ENCODE measurements at regions not wholly inside any gene's neighbourhood (a gene's known extent, or its start where the extent isn't known, plus 50 kb on each side); places are given as distances from the start of the nearest gene placed in this dataset.

DNA sequence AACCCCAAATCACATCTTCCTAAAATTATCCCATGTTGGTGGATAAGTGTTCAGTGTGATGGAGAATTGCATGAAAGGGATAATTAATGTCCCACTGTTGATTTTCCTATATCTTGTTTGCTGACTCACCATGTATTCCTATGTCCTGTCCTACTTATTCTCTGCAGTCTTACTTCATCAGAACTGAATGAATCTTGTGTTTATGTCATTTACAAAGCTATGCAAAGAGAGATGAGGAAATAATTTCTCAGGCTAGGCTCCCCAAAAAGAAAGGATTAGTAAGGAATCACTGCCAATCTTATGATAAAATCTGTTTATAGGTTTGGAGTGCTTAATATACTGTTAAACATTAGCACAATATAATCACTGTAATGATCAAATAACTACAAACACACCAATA is 360.8 kb downstream of the CRPPA start:
- BruUV-seq (replicated peaks): no TSS peak
- Histone ChIP-seq H3K27ac (ENCODE audit: low read length) (no peak overlapping the region), H3K27me3 (ENCODE audit: control insufficient read depth, insufficient read depth, low read length) (no peaks in the 10 kb centered on the region), H3K36me3 (ENCODE audit: control insufficient read depth, insufficient read depth, low read length) (no peaks in the 10 kb centered on the region), H3K4me3 (ENCODE audit: low read depth in 2 of 2, low read length in 2 of 2) (no peak overlapping the region), H3K4me1 (ENCODE audit: control insufficient read depth, insufficient read depth, low read length) (no peaks in the 10 kb centered on the region), H3K9me3 (ENCODE audit: control insufficient read depth, insufficient read depth, low read depth, low read length) (no peaks in the 10 kb centered on the region)
- in situ Hi-C loops (cut with HindIII; ENCODE audit: low pct_unique_long_range_greater_than_20kb, low sequenced_read_pairs): no loop called here
- CTCF ChIA-PET: no interaction called here
- intact Hi-C loops (cut with micrococcal nuclease; ENCODE audit: unreplicated experiment): no loop called here
- DNase-seq (ENCODE audit: low read depth, low spot score) (no peak), ATAC-seq (no peak)
- POLR2A ChIA-PET: no interaction called here
- TF ChIP-seq POLR2AphosphoS5 (IDR thresholded peaks at IDR 0.05; ENCODE audit: low read depth, low read length) (no peak), TCF7L2 (IDR thresholded peaks at IDR 0.05; ENCODE audit: low read depth, low read length) (no peak), SIN3A (IDR thresholded peaks at IDR 0.05; ENCODE audit: borderline replicate concordance, insufficient read depth, low read depth, low read length) (no peak)
- TF ChIP-seq, protein P1, sequence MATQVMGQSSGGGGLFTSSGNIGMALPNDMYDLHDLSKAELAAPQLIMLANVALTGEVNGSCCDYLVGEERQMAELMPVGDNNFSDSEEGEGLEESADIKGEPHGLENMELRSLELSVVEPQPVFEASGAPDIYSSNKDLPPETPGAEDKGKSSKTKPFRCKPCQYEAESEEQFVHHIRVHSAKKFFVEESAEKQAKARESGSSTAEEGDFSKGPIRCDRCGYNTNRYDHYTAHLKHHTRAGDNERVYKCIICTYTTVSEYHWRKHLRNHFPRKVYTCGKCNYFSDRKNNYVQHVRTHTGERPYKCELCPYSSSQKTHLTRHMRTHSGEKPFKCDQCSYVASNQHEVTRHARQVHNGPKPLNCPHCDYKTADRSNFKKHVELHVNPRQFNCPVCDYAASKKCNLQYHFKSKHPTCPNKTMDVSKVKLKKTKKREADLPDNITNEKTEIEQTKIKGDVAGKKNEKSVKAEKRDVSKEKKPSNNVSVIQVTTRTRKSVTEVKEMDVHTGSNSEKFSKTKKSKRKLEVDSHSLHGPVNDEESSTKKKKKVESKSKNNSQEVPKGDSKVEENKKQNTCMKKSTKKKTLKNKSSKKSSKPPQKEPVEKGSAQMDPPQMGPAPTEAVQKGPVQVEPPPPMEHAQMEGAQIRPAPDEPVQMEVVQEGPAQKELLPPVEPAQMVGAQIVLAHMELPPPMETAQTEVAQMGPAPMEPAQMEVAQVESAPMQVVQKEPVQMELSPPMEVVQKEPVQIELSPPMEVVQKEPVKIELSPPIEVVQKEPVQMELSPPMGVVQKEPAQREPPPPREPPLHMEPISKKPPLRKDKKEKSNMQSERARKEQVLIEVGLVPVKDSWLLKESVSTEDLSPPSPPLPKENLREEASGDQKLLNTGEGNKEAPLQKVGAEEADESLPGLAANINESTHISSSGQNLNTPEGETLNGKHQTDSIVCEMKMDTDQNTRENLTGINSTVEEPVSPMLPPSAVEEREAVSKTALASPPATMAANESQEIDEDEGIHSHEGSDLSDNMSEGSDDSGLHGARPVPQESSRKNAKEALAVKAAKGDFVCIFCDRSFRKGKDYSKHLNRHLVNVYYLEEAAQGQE (IDR thresholded peaks at IDR 0.05; ENCODE audit: insufficient read depth in 1 of 2, low read depth in 2 of 2, low read length in 1 of 2): no peak
- TF ChIP-seq, protein P2, sequence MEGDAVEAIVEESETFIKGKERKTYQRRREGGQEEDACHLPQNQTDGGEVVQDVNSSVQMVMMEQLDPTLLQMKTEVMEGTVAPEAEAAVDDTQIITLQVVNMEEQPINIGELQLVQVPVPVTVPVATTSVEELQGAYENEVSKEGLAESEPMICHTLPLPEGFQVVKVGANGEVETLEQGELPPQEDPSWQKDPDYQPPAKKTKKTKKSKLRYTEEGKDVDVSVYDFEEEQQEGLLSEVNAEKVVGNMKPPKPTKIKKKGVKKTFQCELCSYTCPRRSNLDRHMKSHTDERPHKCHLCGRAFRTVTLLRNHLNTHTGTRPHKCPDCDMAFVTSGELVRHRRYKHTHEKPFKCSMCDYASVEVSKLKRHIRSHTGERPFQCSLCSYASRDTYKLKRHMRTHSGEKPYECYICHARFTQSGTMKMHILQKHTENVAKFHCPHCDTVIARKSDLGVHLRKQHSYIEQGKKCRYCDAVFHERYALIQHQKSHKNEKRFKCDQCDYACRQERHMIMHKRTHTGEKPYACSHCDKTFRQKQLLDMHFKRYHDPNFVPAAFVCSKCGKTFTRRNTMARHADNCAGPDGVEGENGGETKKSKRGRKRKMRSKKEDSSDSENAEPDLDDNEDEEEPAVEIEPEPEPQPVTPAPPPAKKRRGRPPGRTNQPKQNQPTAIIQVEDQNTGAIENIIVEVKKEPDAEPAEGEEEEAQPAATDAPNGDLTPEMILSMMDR (IDR thresholded peaks at IDR 0.05): no peak

- ChIA-PET CTCF (no interaction called here), POLR2A (no interaction called here)
- intact Hi-C loops (cut with micrococcal nuclease; ENCODE audit: unreplicated experiment) (no loop called here), in situ Hi-C loops (cut with HindIII; ENCODE audit: low pct_unique_long_range_greater_than_20kb, low sequenced_read_pairs) (no loop called here)
- Histone ChIP-seq H3K36me3 (ENCODE audit: control insufficient read depth, insufficient read depth, low read length) (no peaks in the 10 kb centered on the region), H3K4me3 (ENCODE audit: low read depth in 2 of 2, low read length in 2 of 2) (no peak overlapping the region), H3K4me1 (ENCODE audit: control insufficient read depth, insufficient read depth, low read length) (no peaks in the 10 kb centered on the region), H3K27me3 (ENCODE audit: control insufficient read depth, insufficient read depth, low read length) (no peaks in the 10 kb centered on the region), H3K27ac (ENCODE audit: low read length) (no peak overlapping the region), H3K9me3 (ENCODE audit: control insufficient read depth, insufficient read depth, low read depth, low read length) (no peaks in the 10 kb centered on the region)
- ATAC-seq (no peak), DNase-seq (ENCODE audit: low read depth, low spot score) (no peak)
- TF ChIP-seq POLR2AphosphoS5 (IDR thresholded peaks at IDR 0.05; ENCODE audit: low read depth, low read length) (no peak), TCF7L2 (IDR thresholded peaks at IDR 0.05; ENCODE audit: low read depth, low read length) (no peak), SIN3A (IDR thresholded peaks at IDR 0.05; ENCODE audit: borderline replicate concordance, insufficient read depth, low read depth, low read length) (no peak)
- TF ChIP-seq, protein P2 (IDR thresholded peaks at IDR 0.05): no peak
- TF ChIP-seq, protein P1 (IDR thresholded peaks at IDR 0.05; ENCODE audit: insufficient read depth in 1 of 2, low read depth in 2 of 2, low read length in 1 of 2): no peak
- no TSS peak for BruUV-seq (replicated peaks)
These were observed 365.9 kb downstream of the CRPPA start for GRCh38 chr7:16055263-16055976.

Data from Panc1 (cell line).